Uterus (tissue), 3 donors: ENCODE measurements at regions not wholly inside any gene's neighbourhood (a gene's known extent, or its start where the extent isn't known, plus 50 kb on each side); places are given as distances from the start of the nearest gene placed in this dataset.
"Not testable (repeated sequence)": the region's sequence is repeated elsewhere in the genome, so short reads cannot be mapped to it uniquely, and the experiment has no call there.

Experiments
- DNase-seq, 2 donors: peaks; one replicate each; pipeline ENCODE4 v3.0.0-alpha.2; 2019 to 2020
- H3K27ac ChIP-seq, 2 donors: fragments of 200-600 bp; sonication (generic); 1 replicate in 1 of 2; 2 replicates in 1 of 2; pipeline ENCODE4 v1.5.1; 2016 to 2018
- H3K27me3 ChIP-seq, 2 donors: fragments of 200-600 bp; sonication (generic); one replicate each; pipeline ENCODE4 v1.5.1; 2018 to 2019; ENCODE audit warnings: control low read depth in 1 of 2
- H3K36me3 ChIP-seq, 2 donors: fragments of 200-600 bp; sonication (generic); one replicate each; pipeline ENCODE4 v1.5.1; 2019; ENCODE audit warnings: control low read depth in 1 of 2
- H3K4me1 ChIP-seq, 2 donors: fragments of 200-600 bp; sonication (generic); one replicate each; pipeline ENCODE4 v1.5.1; 2018 to 2019; ENCODE audit warnings: control low read depth in 1 of 2
- H3K4me3 ChIP-seq, 2 donors: fragments of 200-600 bp; sonication (generic); 1 replicate in 1 of 2; 2 replicates in 1 of 2; pipeline ENCODE4 v1.5.1; 2018 to 2019; ENCODE audit warnings: mild to moderate bottlenecking in 1 of 2
- H3K9me3 ChIP-seq, 2 donors: fragments of 200-600 bp; sonication (generic); one replicate each; pipeline ENCODE4 v1.5.1; 2019; ENCODE audit warnings: control low read depth in 1 of 2
- POLR2A ChIP-seq, 2 donors: fragments of 450-650 bp; IDR thresholded peaks; one replicate each; pipeline ENCODE4 v1.6.1; 2016; ENCODE audit warnings: antibody characterized with exemption in 2 of 2, mild to moderate bottlenecking in 1 of 2, moderate library complexity in 1 of 2
- intact Hi-C: fragments of 100-400 bp; cut with DNase I; formaldehyde crosslinking; loops from one replicate; pipeline ENCODE4 v1.15.1; 2023; ENCODE audit warnings: low total_unique reads
- TF ChIP-seq, protein P1 (sequence below), 4 experiments: fragments of 200-600 bp in 2 of 4; fragments of 450-650 bp in 2 of 4; sonication (generic) in 2 of 4; IDR thresholded peaks; one replicate each; pipeline ENCODE4 v1.5.1; 2016 to 2019; ENCODE audit warnings: antibody characterized with exemption in 4 of 4, mild to moderate bottlenecking in 2 of 4, moderate library complexity in 1 of 4
- donor health status: DM: yes; HTN: yes; CAD: no.

DNA sequence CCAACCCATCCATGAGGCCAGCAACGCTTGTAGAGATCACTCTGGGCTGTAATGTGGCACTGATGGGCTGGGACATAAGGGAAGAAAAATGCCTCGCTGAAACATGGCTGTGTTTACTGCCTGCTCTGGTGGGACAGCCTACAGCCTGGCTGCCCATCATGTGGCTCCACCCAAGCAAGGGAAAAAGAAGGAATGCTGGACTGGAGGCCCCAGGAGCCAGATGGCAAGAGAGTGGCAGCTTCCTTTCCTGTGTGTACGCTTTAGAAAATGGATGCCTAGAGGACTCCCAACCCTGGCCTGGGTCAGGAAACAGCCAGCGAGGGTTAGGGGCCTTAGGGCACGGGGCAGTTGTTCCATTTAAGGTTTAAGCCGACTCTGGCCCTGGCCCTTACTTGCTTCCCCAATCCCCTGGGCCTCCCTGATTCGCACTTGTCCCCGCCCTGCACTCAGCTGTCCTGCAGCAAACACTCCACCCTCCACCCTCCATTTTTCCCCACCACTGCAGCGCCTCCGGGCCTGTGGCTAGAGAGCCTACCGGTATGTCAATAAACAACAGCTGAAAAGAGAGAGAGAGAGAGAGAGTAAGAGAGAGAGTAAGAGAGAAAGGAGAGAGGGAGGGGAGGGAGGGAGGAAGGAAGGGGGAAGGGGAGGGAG, 819.4 kb downstream of the SEMA5A start:
- Histone ChIP-seq H3K4me1 (no peaks in the 10 kb centered on the region), H3K27ac (no peak overlapping the region), H3K9me3 (no peaks in the 10 kb centered on the region), H3K4me3 (no peak overlapping the region), H3K27me3 (no peaks in the 10 kb centered on the region), H3K36me3 (no peaks in the 10 kb centered on the region)
- TF ChIP-seq, protein P1, sequence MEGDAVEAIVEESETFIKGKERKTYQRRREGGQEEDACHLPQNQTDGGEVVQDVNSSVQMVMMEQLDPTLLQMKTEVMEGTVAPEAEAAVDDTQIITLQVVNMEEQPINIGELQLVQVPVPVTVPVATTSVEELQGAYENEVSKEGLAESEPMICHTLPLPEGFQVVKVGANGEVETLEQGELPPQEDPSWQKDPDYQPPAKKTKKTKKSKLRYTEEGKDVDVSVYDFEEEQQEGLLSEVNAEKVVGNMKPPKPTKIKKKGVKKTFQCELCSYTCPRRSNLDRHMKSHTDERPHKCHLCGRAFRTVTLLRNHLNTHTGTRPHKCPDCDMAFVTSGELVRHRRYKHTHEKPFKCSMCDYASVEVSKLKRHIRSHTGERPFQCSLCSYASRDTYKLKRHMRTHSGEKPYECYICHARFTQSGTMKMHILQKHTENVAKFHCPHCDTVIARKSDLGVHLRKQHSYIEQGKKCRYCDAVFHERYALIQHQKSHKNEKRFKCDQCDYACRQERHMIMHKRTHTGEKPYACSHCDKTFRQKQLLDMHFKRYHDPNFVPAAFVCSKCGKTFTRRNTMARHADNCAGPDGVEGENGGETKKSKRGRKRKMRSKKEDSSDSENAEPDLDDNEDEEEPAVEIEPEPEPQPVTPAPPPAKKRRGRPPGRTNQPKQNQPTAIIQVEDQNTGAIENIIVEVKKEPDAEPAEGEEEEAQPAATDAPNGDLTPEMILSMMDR (IDR thresholded peaks at IDR 0.05), result no peak
- no peak for TF ChIP-seq POLR2A (IDR thresholded peaks at IDR 0.05)
- no peak for DNase-seq
- intact Hi-C loops, result no loop called here

DNA sequence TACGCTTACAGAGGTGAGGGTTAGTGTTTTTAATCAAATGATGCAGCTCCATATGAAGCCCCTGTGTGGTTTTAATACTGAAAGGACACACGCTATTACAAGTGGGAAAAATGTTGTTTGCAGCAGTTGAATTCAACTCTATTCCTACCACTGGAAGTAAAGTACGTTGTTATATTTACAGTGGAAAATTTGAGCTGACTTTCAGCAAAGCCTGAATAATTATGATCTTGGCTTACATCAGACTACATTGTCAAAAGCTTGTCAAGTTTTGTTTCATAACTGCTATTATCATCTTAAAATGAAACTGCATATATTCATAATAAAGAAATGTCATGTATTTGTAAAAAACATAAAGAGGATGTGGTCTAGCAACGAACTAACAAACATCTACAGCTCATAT, 818.5 kb downstream of the SEMA5A start:
- no peak for DNase-seq
- no peak overlapping the region for H3K4me3 ChIP-seq
- H3K27me3 ChIP-seq, result no peaks in the 10 kb centered on the region
- H3K9me3 ChIP-seq, result no peaks in the 10 kb centered on the region
- H3K36me3 ChIP-seq, result no peaks in the 10 kb centered on the region
- no peak overlapping the region for H3K27ac ChIP-seq
- intact Hi-C loops, result no loop called here
- no peak for TF ChIP-seq POLR2A (IDR thresholded peaks at IDR 0.05)
- TF ChIP-seq, protein P1 (IDR thresholded peaks at IDR 0.05), result no peak
- no peaks in the 10 kb centered on the region for H3K4me1 ChIP-seq

DNA sequence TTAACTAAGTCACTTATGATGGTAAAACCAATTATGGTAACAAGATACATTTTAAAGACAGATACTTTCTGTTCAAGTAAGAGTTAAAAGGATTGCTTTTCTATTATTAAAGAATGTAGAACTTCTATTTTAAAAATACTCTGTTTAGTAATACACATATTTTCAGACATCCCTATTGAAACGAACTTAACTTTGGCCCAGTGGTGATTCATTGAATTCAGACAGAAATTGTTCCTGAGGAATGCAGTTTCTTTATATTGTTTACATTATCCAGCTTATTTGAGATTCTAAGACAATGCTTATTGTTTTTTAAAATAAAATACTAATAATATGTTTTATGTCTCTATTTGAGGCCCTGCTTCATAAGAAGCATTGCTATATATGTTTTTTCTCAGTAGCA, 816.4 kb downstream of the SEMA5A start:
- TF ChIP-seq POLR2A (IDR thresholded peaks at IDR 0.05), result no peak
- TF ChIP-seq, protein P1 (IDR thresholded peaks at IDR 0.05), result no peak
- Histone ChIP-seq H3K27me3 (no peaks in the 10 kb centered on the region), H3K4me3 (no peak overlapping the region), H3K27ac (no peak overlapping the region), H3K9me3 (no peaks in the 10 kb centered on the region), H3K36me3 (no peaks in the 10 kb centered on the region), H3K4me1 (no peaks in the 10 kb centered on the region)
- intact Hi-C loops, result no loop called here
- no peak for DNase-seq

DNA sequence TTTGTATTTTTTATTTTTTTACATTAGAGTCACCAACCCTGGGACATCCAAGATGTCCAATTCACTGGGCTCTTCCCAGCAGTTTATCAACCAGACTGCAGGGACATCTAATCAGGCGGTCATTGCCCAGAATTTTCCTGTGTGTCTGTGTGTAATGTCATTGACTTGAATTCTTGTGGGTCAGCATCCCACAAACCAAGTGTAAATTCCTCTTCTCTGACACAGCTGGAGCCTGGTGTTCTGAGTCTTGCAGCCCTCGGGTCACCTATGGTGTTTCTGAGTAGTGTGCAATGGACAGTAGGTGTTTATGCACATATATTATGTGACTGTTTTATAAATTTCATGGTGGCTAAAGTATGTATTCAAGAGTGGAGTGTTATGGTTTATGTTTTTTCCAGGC, 815.7 kb downstream of the SEMA5A start:
- Histone ChIP-seq H3K9me3 (no peaks in the 10 kb centered on the region), H3K4me3 (no peak overlapping the region), H3K27ac (no peak overlapping the region), H3K36me3 (no peaks in the 10 kb centered on the region), H3K4me1 (no peaks in the 10 kb centered on the region), H3K27me3 (no peaks in the 10 kb centered on the region)
- intact Hi-C loops, result no loop called here
- TF ChIP-seq POLR2A (IDR thresholded peaks at IDR 0.05), result no peak
- TF ChIP-seq, protein P1 (IDR thresholded peaks at IDR 0.05), result no peak
- DNase-seq, result no peak

DNA sequence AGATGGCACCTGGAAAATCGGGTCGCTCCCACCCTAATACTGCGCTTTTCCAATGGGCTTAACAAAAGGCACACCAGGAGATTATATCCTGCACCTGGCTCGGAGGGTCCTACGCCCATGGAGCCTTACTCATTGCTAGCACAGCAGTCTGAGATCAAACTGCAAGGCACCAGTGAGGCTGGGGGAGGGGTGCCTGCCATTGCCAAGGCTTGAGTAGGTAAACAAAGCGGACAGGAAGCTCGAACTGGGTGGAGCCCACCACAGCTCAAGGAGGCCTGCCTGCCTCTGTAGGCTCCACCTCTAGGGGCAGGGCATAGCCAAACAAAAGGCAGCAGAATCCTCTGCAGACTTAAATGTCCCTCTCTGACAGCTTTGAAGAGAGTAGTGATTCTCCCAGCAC, 814.8 kb downstream of the SEMA5A start:
- H3K9me3 ChIP-seq, H3K36me3 ChIP-seq, H3K4me3 ChIP-seq, H3K4me1 ChIP-seq, DNase-seq, H3K27ac ChIP-seq, intact Hi-C loops, H3K27me3 ChIP-seq: not testable (repeated sequence)

- no peaks in the 10 kb centered on the region for H3K36me3 ChIP-seq
- H3K4me3 ChIP-seq, result no peak overlapping the region
- H3K4me1 ChIP-seq, result no peaks in the 10 kb centered on the region
- no peaks in the 10 kb centered on the region for H3K9me3 ChIP-seq
- DNase-seq, result no peak
- no peaks in the 10 kb centered on the region for H3K27me3 ChIP-seq
- intact Hi-C loops, result no loop called here
- no peak overlapping the region for H3K27ac ChIP-seq
- TF ChIP-seq, protein P1 (IDR thresholded peaks at IDR 0.05), result no peak
- TF ChIP-seq POLR2A (IDR thresholded peaks at IDR 0.05), result no peak
These were observed 805.3 kb downstream of the SEMA5A start for GRCh38 chr5:8740595-8740994.
